ENCODE measurements at regions not wholly inside any gene's neighbourhood (a gene's known extent, or its start where the extent isn't known, plus 50 kb on each side); places are given as distances from the start of the nearest gene placed in this dataset.

- H3K9ac ChIP-seq (ENCODE audit: insufficient read depth, low read length, poor library complexity, severe bottlenecking), result no peak overlapping the region
- no peaks in the 10 kb centered on the region for H3K4me1 ChIP-seq (ENCODE audit: control insufficient read depth in 1 of 2, insufficient read depth in 2 of 2, low read length in 2 of 2)
- intact Hi-C loops (cut with micrococcal nuclease), result no loop called here
- DNase-seq, result no peak
- no peaks in the 10 kb centered on the region for H4K20me1 ChIP-seq (ENCODE audit: insufficient read depth, low read length)
- H3K4me1 Mint-ChIP-seq, result no peaks in the 10 kb centered on the region
- H3K4me3 Mint-ChIP-seq, result no peak overlapping the region
- H3K9me3 ChIP-seq (replicated peaks in 1 of 2; ENCODE audit: control insufficient read depth in 1 of 2, insufficient read depth in 1 of 2, low read length in 2 of 2), result no peaks in the 10 kb centered on the region
- no peak overlapping the region for H3K4me3 ChIP-seq (replicated peaks in 1 of 3; ENCODE audit: low read depth in 2 of 3, low read length in 3 of 3)
- no peaks in the 10 kb centered on the region for H3K36me3 ChIP-seq (replicated peaks in 1 of 2; ENCODE audit: control insufficient read depth in 1 of 2, insufficient read depth in 2 of 2, low read length in 2 of 2)
- H3K79me2 ChIP-seq (ENCODE audit: insufficient read depth, low read length), result no peaks in the 10 kb centered on the region
- H3K36me3 Mint-ChIP-seq, result no peaks in the 10 kb centered on the region
- WGBS (ENCODE audit: insufficient coverage), result no CpG with 5 or more reads among the region's 2 CpGs
- H3K4me2 ChIP-seq (replicated peaks; ENCODE audit: extremely low read depth, low read length, poor library complexity, severe bottlenecking), result no peak overlapping the region
- H2AFZ ChIP-seq (ENCODE audit: insufficient read depth, low read depth, low read length, poor library complexity, severe bottlenecking), result no peak overlapping the region
- no peak for TF ChIP-seq CTCF (IDR thresholded peaks at IDR 0.05)
- H3K27me3 Mint-ChIP-seq (ENCODE audit: low read depth in 3 of 3), result peaks cover 0 to 6% (median 0%) of the 10 kb centered on the region in 3 donors
- H3K9me3 Mint-ChIP-seq, result peaks cover 0 to 10% (median 4%) of the 10 kb centered on the region in 7 donors
- no peak overlapping the region for H3K27ac Mint-ChIP-seq
- H3K27me3 ChIP-seq (ENCODE audit: control insufficient read depth in 2 of 2, insufficient read depth in 2 of 2, low read length in 2 of 2), result no peaks in the 10 kb centered on the region
- H3K27ac ChIP-seq (ENCODE audit: low read depth in 1 of 2, low read length in 2 of 2), result no peak overlapping the region
Measured at GRCh38 chr10:131363416-131363815, 51.9 kb upstream of the TCERG1L start.

GRCh38 chr10:131371571-131371970, 60.0 kb upstream of the TCERG1L start:
- H3K27ac Mint-ChIP-seq, result no peak overlapping the region

More at GRCh38 chr10:131371571-131371970, 60.0 kb upstream of the TCERG1L start:
- no peak overlapping the region for H3K4me3 Mint-ChIP-seq
- Histone ChIP-seq H3K27ac (ENCODE audit: low read depth in 1 of 2, low read length in 2 of 2) (no peak overlapping the region), H2AFZ (ENCODE audit: insufficient read depth, low read depth, low read length, poor library complexity, severe bottlenecking) (no peak overlapping the region), H4K20me1 (ENCODE audit: insufficient read depth, low read length) (no peaks in the 10 kb centered on the region), H3K36me3 (replicated peaks in 1 of 2; ENCODE audit: control insufficient read depth in 1 of 2, insufficient read depth in 2 of 2, low read length in 2 of 2) (no peaks in the 10 kb centered on the region), H3K9me3 (replicated peaks in 1 of 2; ENCODE audit: control insufficient read depth in 1 of 2, insufficient read depth in 1 of 2, low read length in 2 of 2) (peaks cover 5 to 6% of the 10 kb centered on the region in 2 donors), H3K4me1 (ENCODE audit: control insufficient read depth in 1 of 2, insufficient read depth in 2 of 2, low read length in 2 of 2) (no peaks in the 10 kb centered on the region), H3K4me2 (replicated peaks; ENCODE audit: extremely low read depth, low read length, poor library complexity, severe bottlenecking) (no peak overlapping the region), H3K79me2 (ENCODE audit: insufficient read depth, low read length) (no peaks in the 10 kb centered on the region), H3K4me3 (replicated peaks in 1 of 3; ENCODE audit: low read depth in 2 of 3, low read length in 3 of 3) (no peak overlapping the region), H3K27me3 (ENCODE audit: control insufficient read depth in 2 of 2, insufficient read depth in 2 of 2, low read length in 2 of 2) (no peaks in the 10 kb centered on the region), H3K9ac (ENCODE audit: insufficient read depth, low read length, poor library complexity, severe bottlenecking) (no peak overlapping the region)
- peaks cover 0 to 8% (median 1%) of the 10 kb centered on the region in 3 donors for H3K27me3 Mint-ChIP-seq (ENCODE audit: low read depth in 3 of 3)
- H3K9me3 Mint-ChIP-seq, result peaks cover 4 to 13% (median 10%) of the 10 kb centered on the region in 7 donors
- no peaks in the 10 kb centered on the region for H3K36me3 Mint-ChIP-seq
- no peak for DNase-seq
- intact Hi-C loops (cut with micrococcal nuclease), result no loop called here
- no peak for TF ChIP-seq CTCF (IDR thresholded peaks at IDR 0.05)
- 62% methylated on average over 7 of the region's 8 CpGs for WGBS (ENCODE audit: insufficient coverage)
- H3K4me1 Mint-ChIP-seq, result no peaks in the 10 kb centered on the region

Measured in CD14-positive monocyte (primary cell).